Ascending aorta (tissue), 2 donors: ENCODE measurements at regions not wholly inside any gene's neighbourhood (a gene's known extent, or its start where the extent isn't known, plus 50 kb on each side); places are given as distances from the start of the nearest gene placed in this dataset.

Experiments
- DNase-seq, 2 donors: peaks; one replicate each; pipeline ENCODE4 v3.0.0-alpha.2; 2019; ENCODE audit warnings: low spot score in 2 of 2
- H3K27ac ChIP-seq, 2 donors: fragments of 200-600 bp; sonication (generic); one replicate each; pipeline ENCODE4 v1.5.1; 2016 to 2017; ENCODE audit warnings: mild to moderate bottlenecking in 1 of 2
- H3K27me3 ChIP-seq: fragments of 200-600 bp; sonication (generic); one replicate; pipeline ENCODE4 v1.5.1; 2017
- H3K36me3 ChIP-seq, 2 donors: fragments of 200-600 bp; sonication (generic); one replicate each; pipeline ENCODE4 v1.5.1; 2016
- H3K4me1 ChIP-seq, 2 donors: fragments of 200-600 bp; sonication (generic); one replicate each; pipeline ENCODE4 v1.5.1; 2016 to 2017; ENCODE audit warnings: mild to moderate bottlenecking in 1 of 2
- H3K4me3 ChIP-seq, 2 donors: fragments of 200-600 bp; sonication (generic); one replicate each; pipeline ENCODE4 v1.5.1; 2016 to 2017; ENCODE audit warnings: mild to moderate bottlenecking in 1 of 2
- H3K9me3 ChIP-seq, 2 donors: fragments of 200-600 bp; sonication (generic); one replicate each; pipeline ENCODE4 v1.5.1; 2016
- intact Hi-C: fragments of 100-400 bp; cut with DNase I; formaldehyde crosslinking; loops from one replicate; pipeline ENCODE4 v1.15.1; 2023
- TF ChIP-seq, protein P1 (sequence below), 3 experiments: fragments of 200-600 bp in 2 of 3; fragments of 450-650 bp in 1 of 3; sonication (generic) in 2 of 3; IDR thresholded peaks; one replicate each; pipeline ENCODE4 v1.5.1; 2016 to 2019; ENCODE audit warnings: antibody characterized with exemption in 3 of 3, mild to moderate bottlenecking in 1 of 3, moderate library complexity in 1 of 3

DNA sequence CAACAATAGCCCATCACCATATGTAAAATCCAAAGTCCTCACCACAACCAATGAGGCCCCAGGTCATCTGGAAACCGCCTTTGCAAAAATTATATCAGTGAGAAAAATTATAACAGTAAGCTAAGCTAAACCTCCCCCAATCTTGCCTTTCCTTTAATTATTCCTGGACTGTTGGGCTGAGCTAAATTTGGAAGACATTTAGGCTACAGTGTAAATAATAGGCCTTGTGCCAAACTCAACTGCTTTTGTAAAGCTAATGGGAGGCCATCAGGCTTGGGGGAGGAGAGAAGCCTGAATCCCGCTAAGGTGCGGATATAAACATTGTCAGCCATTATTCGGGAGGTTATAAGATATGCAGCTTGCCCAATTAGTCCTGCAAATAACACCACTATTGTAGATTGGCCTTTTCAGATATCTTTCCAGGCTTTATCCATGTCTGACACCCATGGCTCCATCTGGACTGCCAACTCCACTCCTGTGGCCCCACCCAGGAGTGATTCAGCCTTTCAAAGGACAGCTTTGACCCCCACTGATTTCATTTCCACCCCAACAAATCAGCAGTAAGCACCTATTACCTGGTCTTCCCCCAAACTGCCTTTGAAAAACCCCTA, 53.0 kb upstream of the CA12 start:
- peaks cover 0 to 8% of the 10 kb centered on the region in 2 donors for H3K4me1 ChIP-seq
- intact Hi-C loops: no loop called here
- H3K27ac ChIP-seq: no peak overlapping the region
- no peaks in the 10 kb centered on the region for H3K27me3 ChIP-seq
- no peaks in the 10 kb centered on the region for H3K36me3 ChIP-seq
- TF ChIP-seq, protein P1, sequence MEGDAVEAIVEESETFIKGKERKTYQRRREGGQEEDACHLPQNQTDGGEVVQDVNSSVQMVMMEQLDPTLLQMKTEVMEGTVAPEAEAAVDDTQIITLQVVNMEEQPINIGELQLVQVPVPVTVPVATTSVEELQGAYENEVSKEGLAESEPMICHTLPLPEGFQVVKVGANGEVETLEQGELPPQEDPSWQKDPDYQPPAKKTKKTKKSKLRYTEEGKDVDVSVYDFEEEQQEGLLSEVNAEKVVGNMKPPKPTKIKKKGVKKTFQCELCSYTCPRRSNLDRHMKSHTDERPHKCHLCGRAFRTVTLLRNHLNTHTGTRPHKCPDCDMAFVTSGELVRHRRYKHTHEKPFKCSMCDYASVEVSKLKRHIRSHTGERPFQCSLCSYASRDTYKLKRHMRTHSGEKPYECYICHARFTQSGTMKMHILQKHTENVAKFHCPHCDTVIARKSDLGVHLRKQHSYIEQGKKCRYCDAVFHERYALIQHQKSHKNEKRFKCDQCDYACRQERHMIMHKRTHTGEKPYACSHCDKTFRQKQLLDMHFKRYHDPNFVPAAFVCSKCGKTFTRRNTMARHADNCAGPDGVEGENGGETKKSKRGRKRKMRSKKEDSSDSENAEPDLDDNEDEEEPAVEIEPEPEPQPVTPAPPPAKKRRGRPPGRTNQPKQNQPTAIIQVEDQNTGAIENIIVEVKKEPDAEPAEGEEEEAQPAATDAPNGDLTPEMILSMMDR (IDR thresholded peaks at IDR 0.05): no peak
- H3K4me3 ChIP-seq: no peak overlapping the region
- DNase-seq: no peak
- H3K9me3 ChIP-seq: no peaks in the 10 kb centered on the region

DNA sequence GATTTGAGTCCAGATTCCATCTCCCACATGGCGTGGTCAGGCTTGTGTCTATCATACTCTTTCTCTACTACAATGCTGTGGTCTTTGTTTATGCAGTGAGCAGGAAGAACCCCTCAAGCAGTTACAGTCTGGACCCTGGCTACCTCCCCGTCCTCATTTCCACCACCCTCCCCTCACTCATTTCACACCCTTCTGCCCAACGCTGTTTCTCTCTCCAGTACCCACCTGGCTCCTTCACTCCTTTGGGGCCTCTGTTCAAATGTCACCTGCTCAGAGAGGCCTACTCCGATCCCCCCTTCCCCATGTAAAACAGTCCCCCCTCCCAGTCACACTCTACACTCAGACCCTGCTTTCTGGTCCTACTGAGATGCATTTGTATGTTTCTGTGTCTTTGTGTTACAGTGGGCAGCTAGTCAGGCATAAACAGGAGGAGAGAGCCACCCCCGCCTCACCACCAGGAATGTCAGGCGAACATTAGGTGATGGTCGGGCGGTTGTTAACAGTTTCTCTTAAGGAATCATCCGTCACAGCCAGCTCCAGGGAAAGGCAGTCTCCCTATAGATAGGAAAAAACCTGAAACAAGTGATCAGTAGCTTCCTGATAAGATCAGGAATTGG, 53.7 kb upstream of the CA12 start:
- peak in 1 of 2 donors; percentile 39 for DNase-seq
- TF ChIP-seq, protein P1 (IDR thresholded peaks at IDR 0.05): no peak
- H3K9me3 ChIP-seq: no peaks in the 10 kb centered on the region
- intact Hi-C loops: no loop called here
- no peaks in the 10 kb centered on the region for H3K36me3 ChIP-seq
- H3K27me3 ChIP-seq: no peaks in the 10 kb centered on the region
- no peak overlapping the region for H3K27ac ChIP-seq
- no peak overlapping the region for H3K4me3 ChIP-seq
- peaks cover 0 to 8% of the 10 kb centered on the region in 2 donors for H3K4me1 ChIP-seq

DNA sequence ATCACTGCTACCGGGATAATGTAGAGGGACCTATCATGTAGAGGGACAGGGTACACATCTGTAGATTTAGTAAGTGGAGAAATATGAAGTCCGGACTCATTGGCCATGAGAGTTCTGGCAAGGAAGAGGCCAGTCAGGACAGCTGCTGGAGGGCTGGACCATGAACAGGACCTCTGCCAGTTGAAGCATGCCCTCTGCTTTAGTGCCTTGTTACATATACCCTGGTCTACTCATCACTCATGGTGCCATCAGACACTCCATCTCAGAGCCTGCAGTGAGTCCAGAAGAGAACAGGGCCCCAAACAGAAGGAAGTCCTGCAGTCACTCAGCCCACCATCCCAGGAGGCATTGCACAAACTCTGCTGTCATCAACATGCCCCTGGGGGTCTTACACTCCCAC, 54.7 kb upstream of the CA12 start:
- peaks cover 0 to 8% of the 10 kb centered on the region in 2 donors for H3K4me1 ChIP-seq

DNA sequence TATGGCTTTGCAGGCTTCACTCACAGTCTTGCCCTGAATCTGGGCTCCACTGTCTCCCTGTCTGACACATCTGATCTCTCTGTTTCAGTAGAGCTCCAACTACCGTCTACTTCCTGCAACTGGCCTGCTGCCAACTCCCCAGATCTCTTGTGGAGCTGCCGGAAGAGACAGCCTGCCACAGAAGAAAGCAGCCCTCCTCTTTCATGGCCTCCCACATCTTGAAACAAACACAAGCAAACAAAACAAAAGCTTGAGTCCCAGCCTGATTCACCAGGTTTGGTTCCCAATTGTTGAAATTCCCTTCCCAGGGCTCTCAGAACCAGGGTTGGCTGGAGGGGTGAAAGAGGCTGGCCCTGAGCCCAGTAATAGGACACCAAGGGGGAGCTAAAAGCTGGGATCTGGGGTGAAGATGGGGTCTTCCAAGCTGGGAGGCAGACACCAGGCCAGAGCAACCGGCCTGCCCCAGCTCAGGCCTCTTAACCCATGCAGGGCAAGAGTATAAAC, 55.3 kb upstream of the CA12 start:
- intact Hi-C loops: no loop called here
- H3K36me3 ChIP-seq: no peaks in the 10 kb centered on the region
- TF ChIP-seq, protein P1 (IDR thresholded peaks at IDR 0.05): no peak
- H3K27ac ChIP-seq: no peak overlapping the region
- peak in 1 of 2 donors; percentile 82 for DNase-seq
- no peak overlapping the region for H3K4me3 ChIP-seq
- H3K27me3 ChIP-seq: no peaks in the 10 kb centered on the region
- H3K9me3 ChIP-seq: no peaks in the 10 kb centered on the region
- H3K4me1 ChIP-seq: peaks cover 0 to 8% of the 10 kb centered on the region in 2 donors

More for the DNA sequence above, 54.7 kb upstream of the CA12 start:
- H3K27me3 ChIP-seq: no peaks in the 10 kb centered on the region
- H3K4me3 ChIP-seq: no peak overlapping the region
- TF ChIP-seq, protein P1 (IDR thresholded peaks at IDR 0.05): no peak
- no peak overlapping the region for H3K27ac ChIP-seq
- no peaks in the 10 kb centered on the region for H3K36me3 ChIP-seq
- intact Hi-C loops: no loop called here
- DNase-seq: no peak
- H3K9me3 ChIP-seq: no peaks in the 10 kb centered on the region

DNA sequence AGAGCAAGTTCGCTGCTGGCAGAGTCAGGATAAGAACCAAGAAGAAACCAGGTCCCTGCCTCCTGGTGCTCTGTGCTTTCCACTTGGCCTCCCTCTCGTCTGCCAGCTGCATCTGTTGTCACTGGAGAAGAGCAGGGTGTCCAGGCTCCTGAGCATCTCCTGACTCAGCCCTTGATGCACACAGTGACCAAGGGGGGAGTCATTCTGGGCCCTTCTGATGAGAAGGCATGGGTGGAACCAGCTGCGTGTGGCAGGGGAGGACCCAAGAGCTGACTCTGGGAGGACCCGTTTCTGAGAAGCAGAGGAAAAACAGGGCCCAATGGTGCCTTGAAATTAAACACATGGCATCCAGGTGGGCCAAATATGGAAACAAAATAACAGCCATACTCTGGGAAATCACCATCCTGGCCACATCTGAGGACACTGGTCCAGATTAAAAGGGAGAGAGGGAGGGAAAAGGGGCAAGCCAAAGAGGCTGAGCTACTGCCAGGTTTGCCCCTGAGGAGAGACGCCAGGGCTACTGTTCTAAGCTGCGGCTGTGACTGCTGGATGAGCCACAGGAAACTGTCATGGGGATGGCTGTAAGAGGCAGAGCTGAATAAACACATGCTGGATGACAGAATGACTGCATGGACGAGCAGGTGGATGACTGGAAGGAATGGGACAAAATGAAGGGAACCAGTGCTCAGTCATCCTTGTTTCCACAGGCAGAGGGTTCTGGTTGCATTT, 58.1 kb upstream of the CA12 start:
- TF ChIP-seq, protein P1 (IDR thresholded peaks at IDR 0.05): no peak
- H3K27me3 ChIP-seq: no peaks in the 10 kb centered on the region
- H3K4me3 ChIP-seq: no peak overlapping the region
- H3K9me3 ChIP-seq: no peaks in the 10 kb centered on the region
- H3K27ac ChIP-seq: no peak overlapping the region
- DNase-seq: peak in 1 of 2 donors; percentile 30
- intact Hi-C loops: no loop called here
- H3K4me1 ChIP-seq: peaks cover 0 to 8% of the 10 kb centered on the region in 2 donors
- no peaks in the 10 kb centered on the region for H3K36me3 ChIP-seq
